HG03521 (cell line): ENCODE measurements at regions not wholly inside any gene's neighbourhood (a gene's known extent, or its start where the extent isn't known, plus 50 kb on each side); places are given as distances from the start of the nearest gene placed in this dataset.

ENCODE experiments used
- ATAC-seq: cut with Tn5 transposase; IDR thresholded peaks from one replicate; pipeline ENCODE4 v1.9.1; 2021; ENCODE audit warnings: mild to moderate bottlenecking, moderate library complexity; ENCODE audit not compliant: unreplicated experiment

GRCh38 chr20:22408521-22409402 is 175.6 kb downstream of the FOXA2 start:
- ATAC-seq: no peak

DNA sequence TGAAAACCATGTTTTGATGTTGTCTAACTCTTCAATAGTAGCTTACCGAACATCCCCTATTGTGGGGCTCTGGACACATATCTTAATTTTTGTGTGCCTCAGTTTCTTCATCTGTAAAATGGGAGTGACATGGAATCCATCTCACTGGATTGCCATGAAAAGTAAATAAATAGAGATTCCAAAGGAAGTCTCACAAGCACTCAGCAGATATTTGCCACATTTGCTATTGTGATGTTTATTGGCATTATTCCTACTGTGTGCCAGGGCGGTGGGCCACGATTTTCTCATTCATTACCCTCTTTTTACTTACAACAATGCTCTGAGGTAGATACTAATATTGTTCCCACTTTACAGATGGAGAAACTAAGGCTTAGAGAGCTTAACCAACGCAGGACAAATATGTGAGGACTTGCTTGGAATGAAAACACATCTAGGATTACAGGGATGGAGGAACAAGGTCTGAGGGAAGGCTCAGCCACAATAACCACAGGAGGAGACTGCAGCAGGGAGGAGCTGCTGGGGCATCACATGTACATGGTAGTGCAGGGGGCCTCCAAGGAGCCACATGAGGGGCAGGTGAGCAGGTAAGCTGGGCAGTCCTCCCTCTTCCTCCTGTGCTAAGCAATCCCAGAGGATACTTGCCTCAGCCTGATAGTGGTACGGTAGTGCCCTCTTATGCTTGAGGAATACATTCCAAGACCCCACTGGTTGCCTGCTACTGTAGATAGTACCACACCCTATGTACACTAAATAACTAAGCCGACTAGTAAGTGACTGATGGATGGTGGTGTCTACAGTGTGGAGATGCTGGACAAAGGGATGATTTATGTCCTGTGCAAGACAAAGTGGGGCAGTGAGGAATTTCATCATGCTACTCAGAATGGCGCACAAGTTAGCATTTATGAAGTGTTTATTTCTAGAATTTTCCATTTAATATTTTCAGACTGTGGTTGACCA is 176.9 kb downstream of the FOXA2 start:
- ATAC-seq: no peak

DNA sequence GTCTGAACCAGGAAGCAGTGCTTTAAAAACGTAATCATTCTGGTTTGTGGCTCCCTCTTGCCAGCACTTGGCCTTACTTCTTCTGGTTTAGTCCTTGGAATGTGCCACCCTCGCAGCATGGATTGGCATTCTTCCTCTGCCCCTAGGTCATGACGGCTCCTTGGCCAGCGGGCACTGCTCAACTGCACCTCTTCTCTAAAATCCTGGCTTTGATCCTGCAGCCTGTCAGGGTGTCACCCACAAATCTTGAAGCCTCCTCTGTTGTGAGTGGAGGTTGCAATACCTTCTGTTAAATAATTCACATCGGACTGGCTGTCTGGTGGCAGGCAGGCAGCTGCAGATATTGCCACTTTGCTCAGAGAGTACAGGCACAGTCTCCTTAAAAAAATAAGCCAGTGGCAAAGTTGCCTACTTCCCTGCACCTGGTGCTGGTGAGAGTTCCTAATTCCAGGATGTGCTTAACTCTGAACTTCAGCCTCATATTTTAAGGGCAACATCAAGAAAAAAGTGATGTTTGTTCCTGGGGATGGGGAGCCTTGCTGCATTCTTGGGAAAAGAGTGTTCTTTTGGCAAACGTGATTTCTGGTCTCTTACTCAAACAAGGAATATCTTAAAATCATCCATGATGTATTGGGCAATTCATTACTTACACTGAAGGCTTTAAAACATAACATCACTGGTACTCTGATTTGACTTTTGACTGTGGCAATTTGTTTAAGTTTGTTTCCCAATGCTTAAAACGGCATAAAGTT is 179.8 kb downstream of the FOXA2 start:
- ATAC-seq: no peak

- no peak for ATAC-seq
Measured at GRCh38 chr20:22403632-22404361, 180.6 kb downstream of the FOXA2 start.

DNA sequence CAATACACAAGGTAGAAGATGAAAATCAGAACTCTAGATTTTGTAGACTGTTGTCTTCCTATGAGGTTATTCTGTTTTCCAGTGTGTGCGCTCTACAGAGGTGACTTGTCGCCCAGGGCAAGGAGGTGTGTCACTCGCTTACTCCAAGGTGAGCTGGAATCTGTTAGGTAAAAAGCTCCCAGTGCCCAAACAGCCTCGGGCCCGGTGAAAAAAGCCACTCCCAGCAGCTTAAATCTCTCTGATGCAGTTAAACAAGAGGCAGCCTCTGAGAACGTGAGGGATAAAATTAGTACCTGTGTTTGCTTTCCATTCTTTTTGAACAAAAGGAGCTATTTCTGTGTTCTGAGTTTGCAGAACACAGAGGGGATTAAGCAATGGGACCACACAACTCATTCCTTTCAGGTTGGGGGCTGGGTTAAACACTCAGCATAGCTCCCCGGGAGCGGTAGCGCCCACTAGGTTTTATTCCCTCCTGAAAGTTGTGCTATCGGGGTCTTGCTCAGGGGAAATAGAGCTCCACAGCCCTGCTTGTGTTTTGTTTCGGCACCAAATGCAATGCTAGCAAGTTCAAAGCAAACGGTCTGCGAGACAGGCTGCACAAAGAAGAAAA is 181.2 kb downstream of the FOXA2 start:
- no peak for ATAC-seq

DNA sequence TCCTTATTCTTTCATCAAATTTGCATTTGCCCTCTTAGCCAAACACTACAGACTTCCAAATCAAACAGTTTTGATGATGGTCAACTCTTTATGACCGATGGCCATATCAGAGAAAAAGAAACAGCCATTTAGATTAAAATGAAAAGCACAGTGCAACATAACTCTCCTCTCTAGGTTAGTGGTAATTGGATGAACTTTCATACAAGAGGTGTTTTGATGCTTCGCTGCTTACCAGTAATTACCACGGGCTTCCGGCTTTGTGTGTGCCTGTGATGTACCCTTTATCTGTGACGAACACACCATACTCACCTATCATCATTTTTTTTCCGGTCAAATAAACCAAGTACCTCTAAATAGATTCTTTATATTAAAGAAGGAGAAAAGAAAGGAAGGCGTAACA is 181.8 kb downstream of the FOXA2 start:
- no peak for ATAC-seq

- no peak for ATAC-seq
Measured at GRCh38 chr20:22400440-22400839, 183.9 kb downstream of the FOXA2 start.

DNA sequence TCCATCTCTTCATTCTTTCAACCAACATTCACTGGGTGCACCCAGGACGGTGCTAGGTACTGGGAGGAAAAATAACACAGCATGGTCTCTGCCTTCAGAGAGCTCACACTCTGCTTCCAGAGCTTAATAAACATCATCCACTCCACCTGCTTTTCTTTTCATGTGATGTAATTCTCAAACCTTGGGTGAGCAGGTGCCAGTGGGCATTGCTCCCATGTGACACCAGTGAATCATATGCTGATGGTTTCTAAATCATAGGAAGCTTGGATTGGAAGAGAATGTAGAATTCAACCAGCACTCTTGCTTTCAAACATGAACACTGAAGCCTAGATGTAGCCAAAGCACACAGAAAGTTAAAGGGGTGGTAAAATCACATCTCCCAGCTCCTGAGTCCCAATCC is 189.8 kb downstream of the FOXA2 start:
- no peak for ATAC-seq

GRCh38 chr20:22390543-22390903 is 193.8 kb downstream of the FOXA2 start:
- no peak for ATAC-seq

GRCh38 chr20:22389836-22390542 is 194.4 kb downstream of the FOXA2 start:
- no peak for ATAC-seq

DNA sequence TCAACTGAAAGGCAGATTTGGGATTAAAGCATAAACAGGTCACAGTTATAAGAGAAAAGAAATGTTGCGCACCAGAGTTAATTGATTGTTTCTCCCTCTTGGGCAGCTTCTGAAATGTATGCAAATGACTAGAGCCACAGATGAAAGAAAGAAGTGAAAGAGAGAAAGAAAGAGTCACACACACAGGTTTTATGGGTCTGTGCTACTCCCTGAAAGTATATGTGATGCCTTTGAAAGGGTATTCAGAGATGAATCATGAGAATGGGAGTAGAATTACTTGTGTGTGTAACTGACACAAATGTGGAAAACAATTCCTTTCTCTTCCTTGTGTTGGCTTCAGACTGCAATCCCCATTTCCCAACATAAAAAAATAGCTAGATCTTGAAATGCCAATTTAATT is 196.9 kb downstream of the FOXA2 start:
- ATAC-seq: no peak

- ATAC-seq: no peak
Measured at GRCh38 chr20:22386306-22386623, 198.1 kb downstream of the FOXA2 start.

- ATAC-seq: no peak
Measured at GRCh38 chr20:22385602-22386305, 198.6 kb downstream of the FOXA2 start.

DNA sequence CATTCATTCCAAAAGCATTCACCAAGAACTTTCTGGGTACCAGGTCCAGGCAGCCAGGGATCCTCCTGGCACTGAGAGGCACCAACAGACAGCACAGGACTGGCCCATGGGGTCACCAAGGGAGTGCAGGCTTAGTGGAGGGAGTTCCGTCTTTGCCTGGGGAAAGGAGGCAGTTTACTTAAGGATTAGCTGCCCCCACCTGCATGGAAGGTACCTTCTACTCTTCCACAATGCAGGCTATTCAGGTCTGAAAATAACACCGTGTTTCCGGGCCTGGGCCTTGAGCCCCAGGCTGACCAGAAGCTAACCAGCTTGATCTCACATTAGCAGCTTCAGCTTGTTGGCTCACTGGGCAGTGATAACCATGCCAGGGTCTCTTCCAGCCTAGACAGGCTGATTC is 199.4 kb downstream of the FOXA2 start:
- no peak for ATAC-seq

GRCh38 chr20:22383156-22383555 is 201.2 kb downstream of the FOXA2 start:
- ATAC-seq: no peak

- no peak for ATAC-seq
Measured at GRCh38 chr20:22382742-22383141, 201.6 kb downstream of the FOXA2 start.

DNA sequence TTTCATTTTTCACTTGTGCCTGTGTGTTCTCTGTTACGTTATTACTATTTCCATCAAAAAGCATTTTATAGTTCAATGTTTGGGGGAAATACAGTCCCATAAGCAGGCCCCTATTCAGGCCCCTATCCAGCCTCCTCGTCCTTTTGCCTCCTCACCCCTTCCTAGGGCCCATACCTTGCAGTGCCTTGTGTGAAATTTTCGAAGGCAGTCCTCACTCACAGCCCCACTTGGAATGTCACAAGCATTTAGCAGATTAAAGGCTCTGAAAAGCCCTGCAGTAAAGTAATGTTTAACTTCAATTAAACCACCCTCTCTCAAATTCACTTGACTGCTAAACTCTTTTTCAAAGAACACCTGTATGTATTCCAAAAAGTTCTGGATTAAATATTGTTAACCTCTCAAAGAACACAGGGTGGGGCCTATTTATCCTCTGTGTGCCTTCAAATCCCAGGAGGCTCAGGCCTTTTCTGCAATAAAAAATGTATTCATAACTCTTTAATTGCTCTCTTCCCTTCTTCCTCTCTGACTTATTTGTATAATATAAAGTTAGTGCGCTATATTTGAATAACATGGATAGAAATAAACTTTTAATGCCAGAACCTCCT is 202.5 kb downstream of the FOXA2 start:
- no peak for ATAC-seq

DNA sequence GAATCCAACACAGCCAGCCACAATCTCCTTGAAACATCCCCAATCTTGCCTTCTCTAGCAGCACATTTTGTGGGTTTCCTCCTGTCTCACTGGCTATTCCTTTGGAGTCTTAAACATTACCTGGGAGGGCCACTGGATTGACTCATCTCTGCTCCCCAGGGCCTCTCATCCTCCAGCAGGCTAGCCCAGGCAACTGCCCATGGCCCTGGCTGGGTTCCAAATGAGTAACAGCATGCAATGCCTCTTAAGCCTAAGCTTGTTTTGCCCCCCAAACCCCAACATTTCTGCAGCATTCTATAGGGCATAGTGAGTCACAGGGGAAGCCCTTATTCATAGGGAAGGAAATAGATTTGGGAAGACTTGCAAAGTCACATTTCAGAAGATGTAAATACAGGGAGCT is 204.9 kb downstream of the FOXA2 start:
- no peak for ATAC-seq
